ENCODE measurements at regions not wholly inside any gene's neighbourhood (a gene's known extent, or its start where the extent isn't known, plus 50 kb on each side); places are given as distances from the start of the nearest gene placed in this dataset.

GRCh38 chr1:195594773-195595172, 1013.5 kb downstream of the KCNT2 start:
- H3K4me3 ChIP-seq (ENCODE audit: control insufficient read depth, low read depth, low read length), result no peak overlapping the region
- TF ChIP-seq CTCF (conservative IDR thresholded peaks at IDR 0.05; ENCODE audit: control insufficient read depth, insufficient read depth, low read depth, low read length), result no peak
- no peak for DNase-seq (ENCODE audit: low read depth)

- no peak for DNase-seq (ENCODE audit: low read depth)
Measured at GRCh38 chr1:195594322-195594721, 1013.9 kb downstream of the KCNT2 start.

GRCh38 chr1:195591917-195592672, 1016.1 kb downstream of the KCNT2 start:
- no peak for TF ChIP-seq CTCF (conservative IDR thresholded peaks at IDR 0.05; ENCODE audit: control insufficient read depth, insufficient read depth, low read depth, low read length)
- H3K4me3 ChIP-seq (ENCODE audit: control insufficient read depth, low read depth, low read length), result no peak overlapping the region
- peak; percentile 91 for DNase-seq (ENCODE audit: low read depth)

More at GRCh38 chr1:195594322-195594721, 1013.9 kb downstream of the KCNT2 start:
- no peak for TF ChIP-seq CTCF (conservative IDR thresholded peaks at IDR 0.05; ENCODE audit: control insufficient read depth, insufficient read depth, low read depth, low read length)
- H3K4me3 ChIP-seq (ENCODE audit: control insufficient read depth, low read depth, low read length), result no peak overlapping the region

- H3K4me3 ChIP-seq (ENCODE audit: control insufficient read depth, low read depth, low read length), result no peak overlapping the region
- TF ChIP-seq CTCF (conservative IDR thresholded peaks at IDR 0.05; ENCODE audit: control insufficient read depth, insufficient read depth, low read depth, low read length), result no peak
- DNase-seq (ENCODE audit: low read depth), result no peak
Measured at GRCh38 chr1:195590649-195591048, 1017.6 kb downstream of the KCNT2 start.

GRCh38 chr1:195584870-195585624, 1023.2 kb downstream of the KCNT2 start:
- TF ChIP-seq CTCF (conservative IDR thresholded peaks at IDR 0.05; ENCODE audit: control insufficient read depth, insufficient read depth, low read depth, low read length), result no peak
- H3K4me3 ChIP-seq (ENCODE audit: control insufficient read depth, low read depth, low read length), result no peak overlapping the region
- DNase-seq (ENCODE audit: low read depth), result peak; percentile 38

GRCh38 chr1:195580988-195581387, 1027.3 kb downstream of the KCNT2 start:
- no peak overlapping the region for H3K4me3 ChIP-seq (ENCODE audit: control insufficient read depth, low read depth, low read length)
- TF ChIP-seq CTCF (conservative IDR thresholded peaks at IDR 0.05; ENCODE audit: control insufficient read depth, insufficient read depth, low read depth, low read length), result peak; percentile 10
- DNase-seq (ENCODE audit: low read depth), result no peak
